ENCODE measurements at regions not wholly inside any gene's neighbourhood (a gene's known extent, or its start where the extent isn't known, plus 50 kb on each side); places are given as distances from the start of the nearest gene placed in this dataset.

GRCh38 chr2:158905784-158906183 is 62.7 kb upstream of the TANC1 start (continued):
- TF ChIP-seq CHD7 (IDR thresholded peaks at IDR 0.05; ENCODE audit: insufficient replicate concordance, low read length) (no peak), ASH2L (IDR thresholded peaks at IDR 0.05; ENCODE audit: low read length) (no peak), SIN3A (conservative IDR thresholded peaks at IDR 0.05 in 1 of 2, IDR thresholded peaks at IDR 0.05 in 1 of 2; ENCODE audit: low read depth in 1 of 2, low read length in 2 of 2) (no peak), CEBPB (IDR thresholded peaks at IDR 0.05; ENCODE audit: low read depth, low read length) (no peak), SP2 (IDR thresholded peaks at IDR 0.05; ENCODE audit: low read length) (no peak)
